ENCODE measurements at regions not wholly inside any gene's neighbourhood (a gene's known extent, or its start where the extent isn't known, plus 50 kb on each side); places are given as distances from the start of the nearest gene placed in this dataset.
"Not testable (repeated sequence)": the region's sequence is repeated elsewhere in the genome, so short reads cannot be mapped to it uniquely, and the experiment has no call there.

DNA sequence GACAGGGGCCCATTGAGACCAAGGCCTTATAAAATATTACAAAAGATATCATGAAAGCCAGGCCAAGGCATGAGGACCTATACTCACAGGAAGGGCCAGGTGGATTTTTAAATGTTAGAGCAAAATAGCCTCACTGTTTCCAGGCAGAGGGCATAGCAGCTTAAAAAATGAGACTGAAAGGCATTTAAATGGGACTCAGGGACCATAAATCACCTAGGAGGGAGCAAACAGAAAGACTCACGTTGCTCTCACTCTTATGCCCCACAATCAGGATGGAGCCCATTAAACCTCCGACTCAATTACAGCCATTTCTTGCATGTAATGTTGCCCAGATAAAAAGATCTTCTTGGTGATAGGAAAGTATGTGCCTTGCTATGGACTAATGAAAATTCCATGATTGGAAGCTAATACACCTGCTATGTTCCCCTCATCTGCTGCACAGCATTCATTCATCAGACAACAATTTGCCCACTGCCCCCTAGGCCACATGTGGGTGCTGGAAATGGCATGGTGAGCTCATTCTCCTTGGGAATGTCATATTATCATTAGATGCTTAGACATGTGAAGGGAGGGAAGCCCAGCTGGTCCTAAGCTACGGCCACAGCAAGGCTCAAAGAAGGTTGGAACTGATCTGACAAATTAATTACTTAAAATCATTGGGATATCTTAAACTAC lies 128.6 kb upstream of the GRIA1 start:
- H3K9me3 Mint-ChIP-seq: no peaks in the 10 kb centered on the region
- TF ChIP-seq, protein P1, sequence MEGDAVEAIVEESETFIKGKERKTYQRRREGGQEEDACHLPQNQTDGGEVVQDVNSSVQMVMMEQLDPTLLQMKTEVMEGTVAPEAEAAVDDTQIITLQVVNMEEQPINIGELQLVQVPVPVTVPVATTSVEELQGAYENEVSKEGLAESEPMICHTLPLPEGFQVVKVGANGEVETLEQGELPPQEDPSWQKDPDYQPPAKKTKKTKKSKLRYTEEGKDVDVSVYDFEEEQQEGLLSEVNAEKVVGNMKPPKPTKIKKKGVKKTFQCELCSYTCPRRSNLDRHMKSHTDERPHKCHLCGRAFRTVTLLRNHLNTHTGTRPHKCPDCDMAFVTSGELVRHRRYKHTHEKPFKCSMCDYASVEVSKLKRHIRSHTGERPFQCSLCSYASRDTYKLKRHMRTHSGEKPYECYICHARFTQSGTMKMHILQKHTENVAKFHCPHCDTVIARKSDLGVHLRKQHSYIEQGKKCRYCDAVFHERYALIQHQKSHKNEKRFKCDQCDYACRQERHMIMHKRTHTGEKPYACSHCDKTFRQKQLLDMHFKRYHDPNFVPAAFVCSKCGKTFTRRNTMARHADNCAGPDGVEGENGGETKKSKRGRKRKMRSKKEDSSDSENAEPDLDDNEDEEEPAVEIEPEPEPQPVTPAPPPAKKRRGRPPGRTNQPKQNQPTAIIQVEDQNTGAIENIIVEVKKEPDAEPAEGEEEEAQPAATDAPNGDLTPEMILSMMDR (IDR thresholded peaks at IDR 0.05): no peak
- no peaks in the 10 kb centered on the region for H3K36me3 Mint-ChIP-seq (ENCODE audit: low read depth)

DNA sequence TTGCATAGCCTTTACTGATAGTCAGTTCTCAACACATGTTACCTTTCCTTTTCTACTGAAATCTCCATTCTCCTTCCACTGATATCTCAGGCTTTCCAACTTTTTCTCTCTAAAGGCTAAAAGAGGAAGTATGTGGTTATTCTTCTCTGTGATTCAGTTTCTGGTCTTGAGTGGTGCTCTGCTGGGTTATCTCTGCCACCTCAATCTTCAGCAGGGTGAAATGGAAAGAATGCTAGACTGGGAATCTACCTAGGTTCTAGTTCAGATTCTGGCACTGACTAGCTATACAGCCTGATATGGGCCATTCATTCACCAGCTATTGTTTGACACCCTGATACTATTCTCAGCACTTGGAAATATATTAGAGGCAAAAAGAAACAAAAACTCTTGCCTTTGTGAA lies 124.9 kb upstream of the GRIA1 start:
- peaks cover 7% of the 10 kb centered on the region for H3K4me1 Mint-ChIP-seq
- H3K27ac Mint-ChIP-seq: no peak overlapping the region
- no peaks in the 10 kb centered on the region for H3K9me3 Mint-ChIP-seq
- H3K4me3 Mint-ChIP-seq: no peak overlapping the region
- H3K36me3 Mint-ChIP-seq (ENCODE audit: low read depth): no peaks in the 10 kb centered on the region
- TF ChIP-seq, protein P1 (IDR thresholded peaks at IDR 0.05): no peak
- H3K27me3 Mint-ChIP-seq (ENCODE audit: low read depth, poor library complexity): peaks cover 5% of the 10 kb centered on the region
- no peak for DNase-seq

More for the DNA sequence above, 128.6 kb upstream of the GRIA1 start:
- DNase-seq: no peak
- H3K4me3 Mint-ChIP-seq: no peak overlapping the region
- peaks cover 9% of the 10 kb centered on the region for H3K27me3 Mint-ChIP-seq (ENCODE audit: low read depth, poor library complexity)
- no peak overlapping the region for H3K27ac Mint-ChIP-seq
- H3K4me1 Mint-ChIP-seq: peaks cover 7% of the 10 kb centered on the region

DNA sequence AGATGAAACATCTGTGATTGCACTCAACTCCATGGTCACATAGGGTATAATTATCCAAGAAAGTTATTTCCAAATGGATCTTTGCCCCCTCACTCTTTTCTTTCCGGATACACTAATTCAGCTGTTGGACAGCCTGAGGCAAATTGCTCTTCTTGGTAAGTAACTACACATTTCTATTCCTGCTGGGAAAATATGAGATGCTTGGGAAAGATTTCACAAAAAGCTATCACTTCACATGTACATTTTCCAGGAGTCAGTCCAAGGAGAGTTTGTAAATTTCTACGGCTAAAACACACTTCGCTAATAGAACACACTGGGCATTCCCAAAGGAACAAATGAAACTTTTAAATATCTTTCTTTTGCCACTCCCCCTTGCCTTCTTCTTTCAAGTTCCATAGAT lies 123.0 kb upstream of the GRIA1 start:
- Mint-ChIP-seq H3K27ac (no peak overlapping the region), H3K4me3 (no peak overlapping the region), H3K9me3 (no peaks in the 10 kb centered on the region), H3K36me3 (ENCODE audit: low read depth) (no peaks in the 10 kb centered on the region), H3K4me1 (peaks cover 7% of the 10 kb centered on the region), H3K27me3 (ENCODE audit: low read depth, poor library complexity) (peaks cover 7% of the 10 kb centered on the region)
- no peak for DNase-seq
- TF ChIP-seq, protein P1 (IDR thresholded peaks at IDR 0.05): no peak

DNA sequence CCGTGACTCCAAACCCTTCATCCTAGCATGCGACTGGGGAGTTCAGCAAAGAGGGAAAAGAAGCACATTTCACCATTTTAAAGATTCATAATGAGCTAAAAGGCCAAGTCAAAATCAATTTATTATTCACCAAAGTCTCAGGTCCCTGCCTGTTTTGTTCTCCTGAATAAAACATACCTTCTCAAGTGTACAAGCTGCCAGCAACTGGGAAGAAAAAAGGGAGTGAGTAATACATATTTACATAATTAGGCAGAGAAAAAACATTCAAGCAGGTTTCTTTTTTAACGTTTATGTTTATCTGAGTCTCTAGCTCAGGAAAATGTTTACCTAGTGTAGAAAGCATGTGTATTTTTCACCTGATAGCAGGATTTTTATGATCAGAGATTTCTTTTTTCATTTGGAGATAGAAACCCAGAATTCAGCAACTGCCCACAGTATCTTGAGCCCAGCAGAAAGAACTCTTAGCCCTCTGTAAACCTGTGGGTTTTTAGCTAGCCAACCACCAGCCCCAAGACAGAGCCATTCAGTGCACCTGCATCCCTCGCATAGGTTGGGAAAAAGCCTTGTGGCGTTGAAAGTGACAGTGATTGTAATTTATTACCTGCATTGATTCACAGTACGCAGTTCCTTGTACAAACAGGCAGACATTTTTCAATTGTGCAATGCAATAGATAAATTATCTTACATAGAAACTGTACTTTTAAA lies 117.9 kb upstream of the GRIA1 start:
- no peak overlapping the region for H3K27ac Mint-ChIP-seq

DNA sequence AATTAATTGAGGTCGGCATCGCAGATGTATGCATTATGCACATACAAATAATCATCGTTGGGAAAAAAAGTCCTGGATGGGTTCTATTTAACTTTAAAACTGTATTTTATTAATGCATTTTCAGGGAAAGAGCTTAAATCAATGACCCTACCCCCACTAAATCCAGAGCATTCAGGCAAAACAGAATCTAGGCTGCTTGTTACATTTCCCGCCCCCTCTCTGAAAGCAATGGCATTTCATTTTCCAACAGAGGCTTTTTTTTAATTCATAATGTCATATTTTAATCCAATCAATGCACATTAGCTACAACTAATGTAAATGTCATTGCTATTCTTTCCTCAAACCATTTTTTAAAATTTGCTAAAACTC lies 117.4 kb upstream of the GRIA1 start:
- Mint-ChIP-seq H3K4me3 (no peak overlapping the region), H3K27me3 (ENCODE audit: low read depth, poor library complexity) (peaks cover 2% of the 10 kb centered on the region), H3K9me3 (no peaks in the 10 kb centered on the region), H3K36me3 (ENCODE audit: low read depth) (no peaks in the 10 kb centered on the region), H3K4me1 (no peaks in the 10 kb centered on the region), H3K27ac (no peak overlapping the region)
- TF ChIP-seq, protein P1 (IDR thresholded peaks at IDR 0.05): no peak
- no peak for DNase-seq

More for the DNA sequence above, 117.9 kb upstream of the GRIA1 start:
- DNase-seq: no peak
- H3K27me3 Mint-ChIP-seq (ENCODE audit: low read depth, poor library complexity): peaks cover 2% of the 10 kb centered on the region
- no peaks in the 10 kb centered on the region for H3K4me1 Mint-ChIP-seq
- no peaks in the 10 kb centered on the region for H3K36me3 Mint-ChIP-seq (ENCODE audit: low read depth)
- no peaks in the 10 kb centered on the region for H3K9me3 Mint-ChIP-seq
- no peak overlapping the region for H3K4me3 Mint-ChIP-seq
- TF ChIP-seq, protein P1 (IDR thresholded peaks at IDR 0.05): no peak

DNA sequence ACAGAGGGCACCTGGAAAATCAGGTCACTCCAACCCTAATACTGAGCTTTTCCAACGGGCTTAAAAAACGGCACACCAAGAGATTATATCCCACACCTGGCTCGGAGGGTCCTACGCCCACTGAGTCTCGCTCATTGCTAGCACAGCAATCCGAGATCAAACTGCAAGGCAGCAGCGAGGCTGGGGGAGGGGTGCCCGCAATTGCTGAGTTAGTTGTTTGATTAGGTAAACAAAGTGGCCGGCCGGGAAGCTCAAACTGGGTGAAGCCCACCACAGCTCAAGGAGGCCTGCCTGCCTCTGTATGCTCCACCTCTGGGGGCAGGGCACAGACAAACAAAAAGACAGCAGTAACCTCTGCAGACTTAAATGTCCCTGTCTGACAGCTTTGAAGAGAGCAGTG lies 108.8 kb upstream of the GRIA1 start:
- H3K4me1 Mint-ChIP-seq; H3K27ac Mint-ChIP-seq; H3K4me3 Mint-ChIP-seq; H3K36me3 Mint-ChIP-seq (ENCODE audit: low read depth); H3K27me3 Mint-ChIP-seq (ENCODE audit: low read depth, poor library complexity); DNase-seq: not testable (repeated sequence)
- peaks cover 43% of the 10 kb centered on the region for H3K9me3 Mint-ChIP-seq

All from nephron progenitor cell (in vitro differentiated cells).